ES-I3 (cell line): ENCODE measurements at regions not wholly inside any gene's neighbourhood (a gene's known extent, or its start where the extent isn't known, plus 50 kb on each side); places are given as distances from the start of the nearest gene placed in this dataset.
"Not testable (repeated sequence)": the region's sequence is repeated elsewhere in the genome, so short reads cannot be mapped to it uniquely, and the experiment has no call there.

Source experiments
- H3K36me3 ChIP-seq: 2 replicates; pipeline ENCODE4 v1.6.1; 2013; ENCODE audit warnings: mild to moderate bottlenecking, low read length, control low read depth, moderate library complexity; ENCODE audit not compliant: insufficient read depth
- H3K4me1 ChIP-seq: 2 replicates; pipeline ENCODE4 v1.6.1; 2013; ENCODE audit warnings: mild to moderate bottlenecking, control low read depth, low read length; ENCODE audit not compliant: insufficient read depth
- H3K9ac ChIP-seq: 2 replicates; pipeline ENCODE4 v1.6.1; 2013; ENCODE audit warnings: low read depth, mild to moderate bottlenecking, low read length, moderate library complexity
- H3K9me3 ChIP-seq: 2 replicates; pipeline ENCODE4 v1.6.1; 2013; ENCODE audit warnings: mild to moderate bottlenecking, low read length, moderate library complexity; ENCODE audit not compliant: control insufficient read depth, insufficient read depth

GRCh38 chr14:40229676-40230075 is 797.4 kb upstream of the FBXO33 start:
- Histone ChIP-seq H3K9ac (no peak overlapping the region), H3K4me1 (no peaks in the 10 kb centered on the region), H3K36me3 (no peaks in the 10 kb centered on the region), H3K9me3 (no peaks in the 10 kb centered on the region)

DNA sequence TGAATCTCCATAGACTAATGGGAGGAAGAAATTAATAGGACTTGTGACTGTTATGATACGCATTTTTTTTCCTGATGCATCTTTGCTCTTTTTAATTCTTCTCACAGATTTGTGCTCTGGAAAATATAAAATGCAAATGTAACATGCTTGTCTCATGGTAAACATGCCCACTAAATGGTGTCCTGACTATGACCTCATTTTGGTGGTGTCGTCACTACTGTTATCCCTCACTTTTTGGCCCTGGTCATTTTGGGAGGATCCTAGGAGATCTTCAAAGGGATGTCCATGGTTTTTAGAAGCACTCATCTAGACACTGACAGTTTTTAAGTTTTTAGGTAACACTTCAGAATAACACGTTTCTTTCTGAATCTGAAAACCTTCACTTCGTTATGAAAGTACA is 790.8 kb upstream of the FBXO33 start:
- no peaks in the 10 kb centered on the region for H3K36me3 ChIP-seq
- H3K4me1 ChIP-seq = no peaks in the 10 kb centered on the region
- no peaks in the 10 kb centered on the region for H3K9me3 ChIP-seq
- H3K9ac ChIP-seq = no peak overlapping the region

DNA sequence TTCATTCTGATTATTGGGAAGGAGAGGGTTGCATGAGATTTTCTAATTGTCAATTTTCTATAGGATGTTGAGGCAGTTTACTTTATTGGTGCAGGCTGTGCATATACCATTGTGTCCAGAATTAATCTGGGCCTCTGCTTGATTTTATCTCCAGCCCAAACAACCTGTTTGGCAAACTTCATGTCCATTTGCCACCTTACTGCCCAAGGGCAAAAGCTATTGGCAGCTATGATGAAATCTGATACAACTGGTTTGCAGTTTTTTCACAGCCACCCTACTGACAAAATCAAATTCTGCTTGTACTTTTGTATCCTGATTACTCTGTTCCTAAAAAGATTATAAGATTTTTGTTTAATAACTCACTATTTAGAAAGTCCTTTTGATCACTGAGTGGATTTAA is 789.2 kb upstream of the FBXO33 start:
- no peaks in the 10 kb centered on the region for H3K36me3 ChIP-seq
- H3K9me3 ChIP-seq = no peaks in the 10 kb centered on the region
- H3K4me1 ChIP-seq = no peaks in the 10 kb centered on the region
- H3K9ac ChIP-seq = no peak overlapping the region

GRCh38 chr14:40219032-40219431 is 786.8 kb upstream of the FBXO33 start:
- H3K36me3 ChIP-seq = no peaks in the 10 kb centered on the region
- H3K9me3 ChIP-seq = no peaks in the 10 kb centered on the region
- no peaks in the 10 kb centered on the region for H3K4me1 ChIP-seq
- no peak overlapping the region for H3K9ac ChIP-seq

DNA sequence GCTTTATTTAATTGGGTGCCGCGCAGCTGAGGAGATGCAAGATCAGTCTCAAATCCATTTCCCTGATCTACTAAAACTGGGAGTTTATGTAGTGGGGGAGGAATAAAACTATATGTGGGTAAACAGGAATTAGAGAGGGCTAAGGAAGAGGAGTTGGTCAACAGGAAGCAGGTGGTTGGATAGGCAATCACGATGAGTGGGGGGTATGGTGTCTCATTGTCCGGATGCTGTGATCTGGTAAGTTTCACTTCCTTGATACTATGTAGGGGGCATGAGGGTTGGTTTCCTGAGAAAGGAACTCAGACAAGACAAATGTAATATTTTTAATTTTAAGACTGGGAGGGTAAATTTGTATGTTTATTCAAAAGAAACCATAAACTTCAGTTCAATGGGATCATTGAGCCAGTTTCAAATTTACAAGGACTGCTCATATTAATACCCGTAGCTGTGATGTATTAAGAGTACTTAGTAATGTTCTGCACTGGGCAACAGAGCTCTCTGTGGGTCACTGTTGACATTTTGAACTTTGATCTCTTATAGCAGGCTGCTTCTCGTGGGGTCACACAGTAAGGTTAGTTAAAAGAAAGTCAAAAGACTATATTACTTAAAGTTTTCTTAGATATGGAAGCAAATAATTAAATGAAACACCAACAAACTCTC is 786.2 kb upstream of the FBXO33 start:
- H3K9me3 ChIP-seq = no peaks in the 10 kb centered on the region
- no peak overlapping the region for H3K9ac ChIP-seq
- no peaks in the 10 kb centered on the region for H3K4me1 ChIP-seq
- no peaks in the 10 kb centered on the region for H3K36me3 ChIP-seq

- Histone ChIP-seq H3K9me3 (no peaks in the 10 kb centered on the region), H3K36me3 (no peaks in the 10 kb centered on the region), H3K9ac (no peak overlapping the region), H3K4me1 (no peaks in the 10 kb centered on the region)
These were observed 784.7 kb upstream of the FBXO33 start for GRCh38 chr14:40216976-40217375.

- not testable (repeated sequence) for H3K36me3 ChIP-seq, H3K9ac ChIP-seq, H3K4me1 ChIP-seq, H3K9me3 ChIP-seq
These were observed 784.2 kb upstream of the FBXO33 start for GRCh38 chr14:40216408-40216807.

GRCh38 chr14:40213701-40214100 is 781.5 kb upstream of the FBXO33 start:
- Histone ChIP-seq H3K9ac (no peak overlapping the region), H3K36me3 (no peaks in the 10 kb centered on the region), H3K9me3 (no peaks in the 10 kb centered on the region)

DNA sequence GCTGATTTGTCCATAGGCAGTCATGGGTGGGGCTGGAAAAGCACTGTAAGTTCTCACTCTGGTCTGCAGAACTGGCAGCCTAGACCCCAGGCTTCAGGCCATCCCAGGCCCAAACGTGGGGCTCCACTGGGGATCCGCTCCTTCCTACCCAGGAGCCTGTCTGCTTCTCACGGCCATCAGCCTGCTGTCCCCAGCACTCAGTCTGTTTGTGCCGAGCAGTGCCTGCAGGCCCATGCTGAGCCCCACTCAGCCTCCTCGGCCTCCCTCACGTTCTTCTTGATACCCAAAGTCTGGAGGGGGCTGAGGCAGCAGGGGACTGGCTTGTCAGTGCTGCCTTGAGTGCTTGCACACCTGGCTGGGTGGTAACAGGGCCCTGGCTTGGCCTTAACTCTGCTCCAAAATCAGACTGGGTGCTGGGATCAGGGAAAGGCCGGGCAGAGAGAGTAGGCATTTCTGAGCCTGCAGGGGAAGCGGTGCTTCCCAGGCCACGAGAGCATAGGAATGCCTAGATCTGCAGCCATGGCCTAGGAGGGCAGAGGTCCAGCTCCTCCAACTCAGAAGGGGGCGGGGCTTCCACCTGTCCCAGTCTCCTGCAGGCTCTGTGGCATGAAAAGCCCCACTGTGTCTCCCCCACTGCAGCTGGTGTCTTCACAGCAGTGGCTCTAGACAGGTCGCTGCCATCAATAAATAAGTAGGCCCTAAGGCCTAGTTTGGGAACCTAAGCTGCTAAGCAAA is 772.4 kb upstream of the FBXO33 start:
- H3K9me3 ChIP-seq = no peaks in the 10 kb centered on the region
- no peak overlapping the region for H3K9ac ChIP-seq
- no peaks in the 10 kb centered on the region for H3K4me1 ChIP-seq
- no peaks in the 10 kb centered on the region for H3K36me3 ChIP-seq

More at GRCh38 chr14:40213701-40214100, 781.5 kb upstream of the FBXO33 start:
- H3K4me1 ChIP-seq = no peaks in the 10 kb centered on the region

DNA sequence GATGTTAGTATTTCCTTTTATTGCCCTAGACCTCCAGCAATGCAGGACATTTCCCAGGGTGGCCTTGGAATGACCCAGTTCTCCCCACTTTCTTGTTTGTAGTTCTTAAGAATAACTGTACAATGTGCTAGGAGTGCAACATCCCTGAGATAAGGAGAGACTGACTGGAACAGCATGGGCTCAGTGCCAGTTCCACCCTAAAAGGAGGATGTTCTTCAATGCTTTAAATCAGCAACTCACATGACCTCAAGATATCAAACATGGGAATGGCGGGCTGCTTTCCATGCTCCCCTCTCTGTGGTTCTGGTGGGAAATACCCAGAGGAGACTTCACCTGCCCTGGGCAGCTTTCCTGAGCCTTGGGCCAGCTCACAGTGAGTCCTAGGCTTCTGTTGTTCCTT is 766.9 kb upstream of the FBXO33 start:
- H3K9ac ChIP-seq = no peak overlapping the region
- no peaks in the 10 kb centered on the region for H3K9me3 ChIP-seq
- no peaks in the 10 kb centered on the region for H3K36me3 ChIP-seq
- H3K4me1 ChIP-seq = no peaks in the 10 kb centered on the region

- H3K9ac ChIP-seq = no peak overlapping the region
- no peaks in the 10 kb centered on the region for H3K36me3 ChIP-seq
- H3K4me1 ChIP-seq = no peaks in the 10 kb centered on the region
- no peaks in the 10 kb centered on the region for H3K9me3 ChIP-seq
These were observed 765.1 kb upstream of the FBXO33 start for GRCh38 chr14:40197344-40197743.

GRCh38 chr14:40188006-40188405 is 755.8 kb upstream of the FBXO33 start:
- no peak overlapping the region for H3K9ac ChIP-seq
- H3K36me3 ChIP-seq = no peaks in the 10 kb centered on the region
- no peaks in the 10 kb centered on the region for H3K4me1 ChIP-seq
- no peaks in the 10 kb centered on the region for H3K9me3 ChIP-seq

GRCh38 chr14:40164083-40164482 is 731.9 kb upstream of the FBXO33 start:
- H3K4me1 ChIP-seq = no peaks in the 10 kb centered on the region

GRCh38 chr14:40139657-40140056 is 707.4 kb upstream of the FBXO33 start:
- H3K9ac ChIP-seq = no peak overlapping the region
- H3K36me3 ChIP-seq = no peaks in the 10 kb centered on the region
- no peaks in the 10 kb centered on the region for H3K4me1 ChIP-seq
- H3K9me3 ChIP-seq = no peaks in the 10 kb centered on the region

More at GRCh38 chr14:40164083-40164482, 731.9 kb upstream of the FBXO33 start:
- no peak overlapping the region for H3K9ac ChIP-seq
- H3K9me3 ChIP-seq = peaks cover 6% of the 10 kb centered on the region
- no peaks in the 10 kb centered on the region for H3K36me3 ChIP-seq

DNA sequence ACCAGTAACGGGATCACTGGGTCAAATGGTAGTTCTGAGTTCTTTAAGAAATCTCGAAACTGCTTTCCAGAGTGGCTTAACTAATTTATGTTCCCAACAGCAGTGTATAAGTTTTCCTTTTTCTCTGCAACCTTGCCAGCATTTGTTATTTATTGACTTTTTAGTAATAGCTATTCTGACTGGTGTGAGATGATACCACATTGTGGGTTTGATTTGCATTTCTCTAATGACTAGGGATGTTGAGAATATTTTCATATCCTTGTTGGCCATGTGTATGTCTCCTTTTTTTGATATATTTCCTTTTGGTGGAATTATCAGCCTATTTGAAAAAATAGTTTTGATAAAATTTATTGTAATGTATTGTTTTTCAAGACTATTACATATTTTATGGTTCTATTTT is 701.2 kb upstream of the FBXO33 start:
- Histone ChIP-seq H3K9me3 (no peaks in the 10 kb centered on the region), H3K36me3 (no peaks in the 10 kb centered on the region), H3K9ac (no peak overlapping the region), H3K4me1 (no peaks in the 10 kb centered on the region)
